Common myeloid progenitor, CD34-positive (primary cell): ENCODE measurements at regions not wholly inside any gene's neighbourhood (a gene's known extent, or its start where the extent isn't known, plus 50 kb on each side); places are given as distances from the start of the nearest gene placed in this dataset.

Experiments used
- CTCF ChIA-PET: fragments of 350-600 bp; sonication (Branson Sonifier 250); formaldehyde crosslinking; loops from one replicate; lab custom pipeline; 2021; ENCODE audit warnings: antibody characterized with exemption; lab: Charles Lee
- POLR2A ChIA-PET: fragments of 350-600 bp; sonication (Branson Sonifier 250); formaldehyde crosslinking; loops from one replicate; lab custom pipeline; 2021; ENCODE audit warnings: antibody characterized with exemption; lab: Charles Lee
- DNase-seq, 3 donors: peaks; one replicate each; pipeline versions ENCODE4 v3.0.0 to v3.0.0-alpha.2; 2013
- H3K27ac ChIP-seq, 2 experiments: 1 replicate in 1 of 2; 2 replicates in 1 of 2; pipeline ENCODE4 v1.7.0; 2013; ENCODE audit warnings: inconsistent platforms in 2 of 2, low read length in 2 of 2, mild to moderate bottlenecking in 2 of 2, low read depth in 1 of 2, moderate library complexity in 1 of 2; ENCODE audit not compliant: severe bottlenecking in 2 of 2, insufficient read depth in 1 of 2, poor library complexity in 1 of 2
- H3K27me3 ChIP-seq, 5 experiments: replicated peaks in 2 of 5; 1 replicate in 3 of 5; 2 replicates in 2 of 5; pipeline versions ENCODE4 v1.6.1 to v1.7.0; 2013; ENCODE audit warnings: low read length in 4 of 5, mild to moderate bottlenecking in 2 of 5, moderate library complexity in 2 of 5, inconsistent platforms in 1 of 5; ENCODE audit not compliant: insufficient read depth in 5 of 5, control insufficient read depth in 4 of 5
- H3K36me3 ChIP-seq, 4 experiments: 1 replicate in 2 of 4; 2 replicates in 2 of 4; pipeline versions ENCODE4 v1.6.1 to v1.7.0; 2013; ENCODE audit warnings: low read length in 3 of 4, control low read depth in 1 of 4, mild to moderate bottlenecking in 1 of 4; ENCODE audit not compliant: control insufficient read depth in 4 of 4, insufficient read depth in 4 of 4
- H3K4me1 ChIP-seq, 4 experiments: 1 replicate in 3 of 4; 2 replicates in 1 of 4; pipeline versions ENCODE4 v1.6.1 to v1.7.1; 2013; ENCODE audit warnings: low read length in 3 of 4, mild to moderate bottlenecking in 3 of 4, control low read depth in 1 of 4, inconsistent platforms in 1 of 4, moderate library complexity in 1 of 4; ENCODE audit not compliant: control insufficient read depth in 4 of 4, insufficient read depth in 4 of 4; ENCODE audit errors: control extremely low read depth in 1 of 4
- H3K4me3 ChIP-seq, 7 experiments: 1 replicate in 4 of 7; 2 replicates in 3 of 7; pipeline versions ENCODE4 v1.5.1 to v1.7.0; 2013; ENCODE audit warnings: mild to moderate bottlenecking in 7 of 7, low read length in 6 of 7, moderate library complexity in 6 of 7, inconsistent platforms in 2 of 7, low read depth in 2 of 7, control low read depth in 1 of 7; ENCODE audit not compliant: insufficient read depth in 4 of 7, control insufficient read depth in 1 of 7; ENCODE audit errors: extremely low read depth in 1 of 7
- H3K9me3 ChIP-seq, 5 experiments: 1 replicate in 4 of 5; 2 replicates in 1 of 5; pipeline versions ENCODE4 v1.6.1 to v1.7.1; 2013; ENCODE audit warnings: low read length in 4 of 5, mild to moderate bottlenecking in 2 of 5, inconsistent platforms in 1 of 5, low read depth in 1 of 5, moderate library complexity in 1 of 5; ENCODE audit not compliant: control insufficient read depth in 4 of 5, insufficient read depth in 2 of 5; ENCODE audit errors: control extremely low read depth in 1 of 5
- WGBS: methylation state at CpG from one replicate; pipeline ENCODE4 v1.1.5; 2013; ENCODE audit not compliant: insufficient coverage; 5-methylcytosine and 5-hydroxymethylcytosine counted together

DNA sequence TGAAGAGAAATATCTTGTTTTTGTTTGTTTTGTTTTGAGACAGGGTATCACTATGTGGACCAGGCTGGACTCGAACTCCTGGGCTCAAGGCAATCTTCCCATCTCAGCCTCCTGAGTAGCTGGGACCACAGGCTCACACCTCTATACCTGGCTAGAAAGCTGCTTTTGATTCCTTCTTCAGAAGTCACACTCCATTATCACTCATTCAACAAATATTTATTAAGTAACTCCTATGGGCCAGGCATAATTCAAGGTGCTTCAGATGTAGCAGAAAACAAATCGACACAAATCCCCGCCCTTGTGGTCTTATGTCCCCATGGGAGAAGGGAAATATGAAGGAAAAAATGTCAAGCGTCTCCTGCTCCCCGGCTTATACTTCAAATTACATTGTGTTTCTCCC is 72.6 kb upstream of the DHX15 start:
- Histone ChIP-seq H3K27me3 (peaks cover 0 to 7% (median 2%) of the 10 kb centered on the region in 5 experiments), H3K4me3 (no peak overlapping the region), H3K4me1 (peaks cover 4 to 13% (median 9%) of the 10 kb centered on the region in 4 experiments), H3K36me3 (no peaks in the 10 kb centered on the region), H3K27ac (no peak overlapping the region), H3K9me3 (no peaks in the 10 kb centered on the region)
- DNase-seq: no peak
- 100% methylated on average over 1 of the region's 5 CpGs for WGBS
- CTCF ChIA-PET: no interaction called here
- POLR2A ChIA-PET: no interaction called here

GRCh38 chr4:24657768-24658617 is 73.6 kb upstream of the DHX15 start:
- Histone ChIP-seq H3K9me3 (no peaks in the 10 kb centered on the region), H3K4me3 (peak overlapping the region in 2 of 7 experiments; percentile 7 to 14), H3K4me1 (peaks cover 3 to 12% (median 7%) of the 10 kb centered on the region in 4 experiments), H3K27ac (no peak overlapping the region), H3K27me3 (peaks cover 0 to 7% (median 2%) of the 10 kb centered on the region in 5 experiments), H3K36me3 (no peaks in the 10 kb centered on the region)
- WGBS: 50% methylated on average over 8 of the region's 15 CpGs
- ChIA-PET POLR2A (no interaction called here), CTCF (interaction anchor here (1.2 kb wide), 1 partner anchor 13 kb away, joined by 5 read pairs; no protein-coding TSS in a partner anchor)
- DNase-seq: peak; percentile 74 to 93 (median 93)

GRCh38 chr4:24659241-24659961 is 75.0 kb upstream of the DHX15 start:
- ChIA-PET POLR2A (interaction anchor here (1.2 kb wide), 1 partner anchor 8 kb away, joined by 4 read pairs; no protein-coding TSS in a partner anchor), CTCF (interaction anchor here (1.0 to 1.5 kb wide), 5 partner anchors 14 to 120 kb away, joined by 3 to 5 read pairs (median 4); no protein-coding TSS in a partner anchor)
- Histone ChIP-seq H3K36me3 (no peaks in the 10 kb centered on the region), H3K9me3 (no peaks in the 10 kb centered on the region), H3K4me3 (no peak overlapping the region), H3K27me3 (peaks cover 0 to 7% (median 2%) of the 10 kb centered on the region in 5 experiments), H3K4me1 (peaks cover 3 to 12% (median 7%) of the 10 kb centered on the region in 4 experiments), H3K27ac (no peak overlapping the region)
- DNase-seq: no peak
- WGBS: 100% methylated on average over 1 of the region's 3 CpGs

DNA sequence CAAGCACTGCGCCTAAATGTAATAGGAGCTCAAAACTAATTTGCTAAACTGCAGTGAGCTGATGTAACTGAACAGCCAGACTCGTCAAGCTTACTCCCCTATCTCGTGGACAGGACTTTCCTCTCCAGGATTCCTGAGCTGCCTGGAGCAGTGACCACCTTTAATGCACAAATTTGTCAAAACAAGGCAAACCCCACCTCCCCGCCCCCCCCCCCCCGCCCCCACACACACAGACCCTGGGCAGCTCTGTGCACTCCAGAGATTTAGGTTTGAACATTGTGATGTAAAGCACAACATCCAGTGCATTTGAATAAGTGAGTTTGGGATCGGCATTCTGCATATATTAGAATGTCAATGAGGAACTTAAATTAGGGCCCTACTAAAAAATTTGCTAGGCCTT is 77.7 kb upstream of the DHX15 start:
- CTCF ChIA-PET: no interaction called here
- peaks cover 3 to 11% (median 7%) of the 10 kb centered on the region in 4 experiments for H3K4me1 ChIP-seq
- POLR2A ChIA-PET: interaction anchor here (0.6 kb wide), 1 partner anchor 171 kb away, joined by 5 read pairs; no protein-coding TSS in a partner anchor
- WGBS: 99% methylated on average over 4 of the region's 6 CpGs
- H3K36me3 ChIP-seq: no peaks in the 10 kb centered on the region
- H3K9me3 ChIP-seq: no peaks in the 10 kb centered on the region
- H3K27ac ChIP-seq: no peak overlapping the region
- H3K4me3 ChIP-seq: no peak overlapping the region
- peaks cover 0 to 7% (median 2%) of the 10 kb centered on the region in 5 experiments for H3K27me3 ChIP-seq
- no peak for DNase-seq

DNA sequence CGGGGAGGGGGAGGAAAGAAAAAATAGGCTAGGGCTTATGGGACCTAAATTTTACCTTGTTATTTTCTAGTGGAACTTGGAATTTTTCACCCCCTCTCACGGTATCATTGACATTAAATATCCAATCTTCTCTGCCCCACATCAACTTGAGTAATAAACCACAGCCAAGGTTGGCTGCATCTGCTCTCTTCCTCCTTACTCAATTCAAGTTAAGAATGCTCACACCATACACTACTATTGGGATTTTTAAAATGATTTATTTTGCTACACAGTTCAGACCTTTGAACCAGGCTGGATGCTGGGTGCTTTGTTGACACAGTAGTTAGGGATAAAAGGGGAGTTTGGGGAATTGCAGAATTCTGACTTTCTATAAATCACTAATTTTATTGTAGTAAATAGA is 78.2 kb upstream of the DHX15 start:
- CTCF ChIA-PET: interaction anchor here (0.7 to 1.6 kb wide), 2 partner anchors 13 to 22 kb away, joined by 3 to 4 read pairs; no protein-coding TSS in a partner anchor
- Histone ChIP-seq H3K4me3 (no peak overlapping the region), H3K36me3 (no peaks in the 10 kb centered on the region), H3K27ac (no peak overlapping the region), H3K4me1 (peaks cover 3 to 8% (median 7%) of the 10 kb centered on the region in 4 experiments), H3K9me3 (no peaks in the 10 kb centered on the region), H3K27me3 (peaks cover 0 to 7% (median 2%) of the 10 kb centered on the region in 5 experiments)
- DNase-seq: no peak
- POLR2A ChIA-PET: no interaction called here
- WGBS: 100% methylated on average over 1 of the region's 2 CpGs

DNA sequence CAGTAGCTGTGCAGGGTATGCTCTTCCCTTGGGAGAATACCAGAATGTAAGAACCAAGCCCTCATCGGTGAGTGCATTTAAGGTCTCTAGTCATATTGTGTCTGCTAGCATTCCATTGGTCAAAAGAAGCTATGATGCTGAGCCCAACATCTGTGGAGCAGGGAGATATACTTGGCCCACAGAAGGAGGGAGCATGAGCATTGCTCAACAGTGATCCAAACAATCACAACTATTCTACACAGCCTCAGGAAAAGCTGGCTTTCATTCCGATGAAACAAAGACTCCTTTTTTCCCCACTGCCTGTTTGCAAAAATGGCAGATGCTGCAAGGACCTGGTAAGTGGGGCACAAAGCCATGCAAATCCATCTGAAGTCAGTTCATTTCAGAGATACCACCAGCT is 80.6 kb upstream of the DHX15 start:
- no peak overlapping the region for H3K27ac ChIP-seq

More for the DNA sequence above, 80.6 kb upstream of the DHX15 start:
- peaks cover 0 to 1% (median 0%) of the 10 kb centered on the region in 5 experiments for H3K27me3 ChIP-seq
- H3K9me3 ChIP-seq: no peaks in the 10 kb centered on the region
- ChIA-PET CTCF (interaction anchor here (1.0 to 1.4 kb wide), 3 partner anchors 9 to 21 kb away, joined by 3 to 8 read pairs (median 5); no protein-coding TSS in a partner anchor), POLR2A (no interaction called here)
- no peak overlapping the region for H3K4me3 ChIP-seq
- H3K36me3 ChIP-seq: no peaks in the 10 kb centered on the region
- 100% methylated on average over 1 of the region's 2 CpGs for WGBS
- DNase-seq: no peak
- no peaks in the 10 kb centered on the region for H3K4me1 ChIP-seq
